Neuronal stem cell (in vitro differentiated cells): ENCODE measurements at regions not wholly inside any gene's neighbourhood (a gene's known extent, or its start where the extent isn't known, plus 50 kb on each side); places are given as distances from the start of the nearest gene placed in this dataset.

Source experiments
- DNase-seq: peaks from one replicate; pipeline ENCODE4 v3.0.0-alpha.2; 2013; ENCODE audit warnings: low spot score
- H2AFZ ChIP-seq: one replicate; pipeline ENCODE4 v1.6.1; 2013; ENCODE audit warnings: mild to moderate bottlenecking, low read length, inconsistent platforms
- H2AK5ac ChIP-seq: 2 replicates; pipeline ENCODE4 v1.6.1; 2013; ENCODE audit warnings: low read depth, mild to moderate bottlenecking, inconsistent platforms, low read length, moderate library complexity, mixed read lengths
- H2BK120ac ChIP-seq: 2 replicates; pipeline ENCODE4 v1.6.1; 2013; ENCODE audit warnings: low read depth, mild to moderate bottlenecking, inconsistent platforms, low read length, moderate library complexity, mixed read lengths
- H2BK12ac ChIP-seq: one replicate; pipeline ENCODE4 v1.6.1; 2013; ENCODE audit warnings: low read length, inconsistent platforms
- H2BK15ac ChIP-seq: 2 replicates; pipeline ENCODE4 v1.6.1; 2013; ENCODE audit warnings: mild to moderate bottlenecking, low read length, inconsistent platforms, mixed read lengths
- H2BK5ac ChIP-seq: one replicate; pipeline ENCODE4 v1.6.1; 2013; ENCODE audit warnings: inconsistent platforms, mild to moderate bottlenecking, low read length, moderate library complexity
- H3K14ac ChIP-seq: one replicate; pipeline ENCODE4 v1.6.1; 2013; ENCODE audit warnings: low read length, inconsistent platforms
- H3K18ac ChIP-seq: 2 replicates; pipeline ENCODE4 v1.6.1; 2013; ENCODE audit warnings: low read length, inconsistent platforms
- H3K23ac ChIP-seq: 2 replicates; pipeline ENCODE4 v1.6.1; 2013; ENCODE audit warnings: low read depth, mild to moderate bottlenecking, mixed read lengths, low read length, inconsistent platforms; ENCODE audit not compliant: poor library complexity
- H3K27ac ChIP-seq: replicated peaks from 3 replicates; pipeline ENCODE4 v1.5.1; 2013; ENCODE audit warnings: low read length, inconsistent platforms
- H3K27me3 ChIP-seq, 3 experiments: 2 replicates each; pipeline ENCODE4 v1.6.1; 2013; ENCODE audit warnings: low read length in 3 of 3, mild to moderate bottlenecking in 2 of 3, inconsistent platforms in 1 of 3, low read depth in 1 of 3, mixed read lengths in 1 of 3, moderate library complexity in 1 of 3; ENCODE audit not compliant: control insufficient read depth in 3 of 3, insufficient read depth in 3 of 3
- H3K36me3 ChIP-seq, 2 donors: replicated peaks in 1 of 2; 2 replicates each; pipeline ENCODE4 v1.6.1; 2013; ENCODE audit warnings: low read length in 2 of 2; ENCODE audit not compliant: control insufficient read depth in 2 of 2, insufficient read depth in 2 of 2
- H3K4ac ChIP-seq: 2 replicates; pipeline ENCODE4 v1.6.1; 2013; ENCODE audit warnings: inconsistent platforms, mild to moderate bottlenecking, low read length, moderate library complexity
- H3K4me1 ChIP-seq, 2 donors: 1 replicate in 1 of 2; 2 replicates in 1 of 2; pipeline ENCODE4 v1.6.1; 2013; ENCODE audit warnings: low read length in 2 of 2, low read depth in 1 of 2; ENCODE audit not compliant: control insufficient read depth in 2 of 2, insufficient read depth in 1 of 2
- H3K4me2 ChIP-seq: one replicate; pipeline ENCODE4 v1.6.1; 2013; ENCODE audit warnings: mild to moderate bottlenecking, low read length, inconsistent platforms; ENCODE audit not compliant: insufficient read depth, poor library complexity, severe bottlenecking
- H3K4me3 ChIP-seq, 2 donors: 2 replicates each; pipeline ENCODE4 v1.5.1; 2013; ENCODE audit warnings: low read length in 2 of 2, mild to moderate bottlenecking in 2 of 2, inconsistent platforms in 1 of 2, moderate library complexity in 1 of 2
- H3K79me1 ChIP-seq: one replicate; pipeline ENCODE4 v1.6.1; 2013; ENCODE audit warnings: low read depth, mild to moderate bottlenecking, inconsistent platforms, low read length, moderate library complexity
- H3K9ac ChIP-seq: one replicate; pipeline ENCODE4 v1.6.1; 2013; ENCODE audit warnings: mild to moderate bottlenecking, low read depth, low read length, inconsistent platforms; ENCODE audit not compliant: poor library complexity
- H3K9me3 ChIP-seq, 2 donors: replicated peaks in 1 of 2; 2 replicates each; pipeline versions ENCODE3 to v1.6.1; 2013; ENCODE audit warnings: low read length in 2 of 2, mild to moderate bottlenecking in 2 of 2, inconsistent platforms in 1 of 2, low read depth in 1 of 2, mixed read lengths in 1 of 2, moderate library complexity in 1 of 2; ENCODE audit not compliant: control insufficient read depth in 2 of 2, insufficient read depth in 1 of 2
- H4K8ac ChIP-seq: one replicate; pipeline ENCODE4 v1.6.1; 2013; ENCODE audit warnings: low read depth, mild to moderate bottlenecking, inconsistent platforms, low read length, moderate library complexity
- H4K91ac ChIP-seq: one replicate; pipeline ENCODE4 v1.6.1; 2013; ENCODE audit warnings: low read length, low read depth, mild to moderate bottlenecking, inconsistent platforms; ENCODE audit not compliant: poor library complexity
- WGBS, 2 donors: extraction: QIAGEN DNeasy Blood & Tissue Kit; methylation state at CpG; one replicate each; pipeline ENCODE4 v1.1.7; 2013; ENCODE audit warnings: missing lambda C conversion rate in 2 of 2, mixed read lengths in 1 of 2; ENCODE audit not compliant: insufficient read length in 2 of 2, insufficient replicate concordance in 1 of 2; ENCODE audit errors: extremely low coverage in 2 of 2; 5-methylcytosine and 5-hydroxymethylcytosine counted together

GRCh38 chr6:133759524-133759923 lies 129.4 kb upstream of the TCF21 start:
- H3K79me1 ChIP-seq = no peaks in the 10 kb centered on the region
- no peaks in the 10 kb centered on the region for H3K4me1 ChIP-seq
- no peak overlapping the region for H2AFZ ChIP-seq
- WGBS, 2 donors = no CpG with 5 or more reads among the region's 7 CpGs
- no peaks in the 10 kb centered on the region for H3K36me3 ChIP-seq
- H3K14ac ChIP-seq = no peak overlapping the region
- H2BK12ac ChIP-seq = no peak overlapping the region
- H3K4me3 ChIP-seq = no peak overlapping the region
- no peak overlapping the region for H3K4ac ChIP-seq
- H2BK120ac ChIP-seq = no peak overlapping the region
- H4K8ac ChIP-seq = no peak overlapping the region
- no peak overlapping the region for H3K23ac ChIP-seq
- H2BK5ac ChIP-seq = no peak overlapping the region
- no peak overlapping the region for H3K27ac ChIP-seq
- H3K9me3 ChIP-seq = no peaks in the 10 kb centered on the region
- H3K18ac ChIP-seq = no peak overlapping the region
- H2BK15ac ChIP-seq = no peak overlapping the region
- H3K9ac ChIP-seq = no peak overlapping the region
- no peak overlapping the region for H3K4me2 ChIP-seq
- DNase-seq = no peak
- no peaks in the 10 kb centered on the region for H3K27me3 ChIP-seq
- no peak overlapping the region for H4K91ac ChIP-seq
- H2AK5ac ChIP-seq = no peak overlapping the region

GRCh38 chr6:133761706-133762105 lies 127.2 kb upstream of the TCF21 start:
- H2BK5ac ChIP-seq = no peak overlapping the region
- H3K9ac ChIP-seq = no peak overlapping the region
- no peaks in the 10 kb centered on the region for H3K79me1 ChIP-seq
- no peak overlapping the region for H3K23ac ChIP-seq
- H3K18ac ChIP-seq = no peak overlapping the region
- no peaks in the 10 kb centered on the region for H3K4me1 ChIP-seq
- H4K91ac ChIP-seq = no peak overlapping the region
- H3K4me3 ChIP-seq = no peak overlapping the region
- H3K9me3 ChIP-seq = no peaks in the 10 kb centered on the region
- no peak overlapping the region for H2AK5ac ChIP-seq
- H3K27ac ChIP-seq = no peak overlapping the region
- H3K4me2 ChIP-seq = no peak overlapping the region
- H2BK15ac ChIP-seq = no peak overlapping the region
- H3K4ac ChIP-seq = no peak overlapping the region
- no CpG with 5 or more reads among the region's 1 CpG for WGBS, 2 donors
- no peak overlapping the region for H2AFZ ChIP-seq
- H4K8ac ChIP-seq = no peak overlapping the region
- no peaks in the 10 kb centered on the region for H3K27me3 ChIP-seq
- no peak for DNase-seq
- no peak overlapping the region for H2BK120ac ChIP-seq
- no peak overlapping the region for H3K14ac ChIP-seq
- H3K36me3 ChIP-seq = no peaks in the 10 kb centered on the region
- no peak overlapping the region for H2BK12ac ChIP-seq

- no peak overlapping the region for H2BK120ac ChIP-seq
Measured at GRCh38 chr6:133764008-133764753, 124.7 kb upstream of the TCF21 start.

GRCh38 chr6:133764754-133765208 lies 124.1 kb upstream of the TCF21 start:
- no CpG with 5 or more reads among the region's 2 CpGs for WGBS, 2 donors
- no peak overlapping the region for H3K27ac ChIP-seq
- H3K9me3 ChIP-seq = no peaks in the 10 kb centered on the region

More at GRCh38 chr6:133764008-133764753, 124.7 kb upstream of the TCF21 start:
- Histone ChIP-seq H3K4me3 (no peak overlapping the region), H3K36me3 (no peaks in the 10 kb centered on the region), H2BK12ac (no peak overlapping the region), H3K79me1 (no peaks in the 10 kb centered on the region), H3K4me2 (no peak overlapping the region), H2AK5ac (no peak overlapping the region), H2AFZ (no peak overlapping the region), H3K14ac (no peak overlapping the region), H3K27ac (no peak overlapping the region), H3K4me1 (no peaks in the 10 kb centered on the region), H3K18ac (no peak overlapping the region), H2BK15ac (no peak overlapping the region), H3K9me3 (no peaks in the 10 kb centered on the region), H2BK5ac (no peak overlapping the region), H3K4ac (no peak overlapping the region), H3K9ac (no peak overlapping the region), H4K91ac (no peak overlapping the region), H4K8ac (no peak overlapping the region), H3K23ac (no peak overlapping the region), H3K27me3 (no peaks in the 10 kb centered on the region)
- WGBS, 2 donors = no CpG with 5 or more reads among the region's 2 CpGs
- no peak for DNase-seq

More at GRCh38 chr6:133764754-133765208, 124.1 kb upstream of the TCF21 start:
- Histone ChIP-seq H2AK5ac (no peak overlapping the region), H3K18ac (no peak overlapping the region), H3K36me3 (no peaks in the 10 kb centered on the region), H3K14ac (no peak overlapping the region), H4K8ac (no peak overlapping the region), H3K4ac (no peak overlapping the region), H3K23ac (no peak overlapping the region), H3K9ac (no peak overlapping the region), H2BK5ac (no peak overlapping the region), H4K91ac (no peak overlapping the region), H3K79me1 (no peaks in the 10 kb centered on the region), H3K4me1 (no peaks in the 10 kb centered on the region), H2BK120ac (no peak overlapping the region), H2AFZ (no peak overlapping the region), H3K4me2 (no peak overlapping the region), H2BK15ac (no peak overlapping the region), H3K27me3 (no peaks in the 10 kb centered on the region), H3K4me3 (no peak overlapping the region), H2BK12ac (no peak overlapping the region)
- DNase-seq = no peak
